ENCODE measurements at regions not wholly inside any gene's neighbourhood (a gene's known extent, or its start where the extent isn't known, plus 50 kb on each side); places are given as distances from the start of the nearest gene placed in this dataset.
"Not testable (repeated sequence)": the region's sequence is repeated elsewhere in the genome, so short reads cannot be mapped to it uniquely, and the experiment has no call there.

DNA sequence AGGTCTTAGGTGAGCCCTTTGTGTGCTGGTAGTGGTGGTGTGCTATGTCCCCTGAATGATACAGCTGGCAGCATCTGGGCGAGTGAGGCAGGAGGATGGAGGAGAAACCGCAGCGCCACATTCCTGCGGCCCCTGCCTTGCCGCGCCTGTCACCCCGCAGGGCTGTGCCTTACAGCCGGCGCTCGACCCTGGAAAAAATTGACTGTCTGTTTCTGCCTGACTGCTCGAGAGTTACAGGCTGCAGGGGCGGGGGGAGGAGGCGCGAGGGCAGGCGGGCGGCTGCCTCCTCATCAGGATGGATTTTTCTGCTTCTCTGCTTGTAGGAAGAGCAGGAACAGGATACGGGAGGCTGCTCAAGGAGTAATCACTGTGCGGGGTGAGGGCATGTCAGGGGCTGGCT is 443.4 kb downstream of the MIAT start:
- DNase-seq (ENCODE audit: insufficient read length, low spot score) (no peak), FAIRE-seq (no peak)
- TF ChIP-seq POLR2A (IDR thresholded peaks at IDR 0.05; ENCODE audit: low read depth, low read length): no peak

DNA sequence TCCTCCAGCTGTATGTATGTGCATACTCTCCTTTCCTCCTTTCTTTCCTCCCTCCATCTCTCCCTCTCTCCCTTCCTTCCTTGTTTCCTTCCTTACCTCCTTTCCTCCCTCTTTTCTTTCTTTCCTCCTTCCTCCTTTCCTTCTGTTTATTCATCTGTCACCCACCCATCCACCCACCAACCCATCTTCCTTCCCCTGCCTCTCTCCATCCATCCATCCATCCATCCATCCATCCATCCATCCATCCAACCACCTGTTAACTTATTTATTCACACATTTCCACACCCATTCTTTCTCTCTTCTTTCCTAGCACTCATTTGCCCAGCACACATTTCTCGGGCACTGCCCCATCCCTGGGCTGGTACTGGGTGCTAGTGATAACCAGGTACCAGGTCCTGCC is 443.9 kb downstream of the MIAT start:
- DNase-seq (ENCODE audit: insufficient read length, low spot score): no peak
- no peak for FAIRE-seq
- TF ChIP-seq POLR2A (IDR thresholded peaks at IDR 0.05; ENCODE audit: low read depth, low read length): no peak

DNA sequence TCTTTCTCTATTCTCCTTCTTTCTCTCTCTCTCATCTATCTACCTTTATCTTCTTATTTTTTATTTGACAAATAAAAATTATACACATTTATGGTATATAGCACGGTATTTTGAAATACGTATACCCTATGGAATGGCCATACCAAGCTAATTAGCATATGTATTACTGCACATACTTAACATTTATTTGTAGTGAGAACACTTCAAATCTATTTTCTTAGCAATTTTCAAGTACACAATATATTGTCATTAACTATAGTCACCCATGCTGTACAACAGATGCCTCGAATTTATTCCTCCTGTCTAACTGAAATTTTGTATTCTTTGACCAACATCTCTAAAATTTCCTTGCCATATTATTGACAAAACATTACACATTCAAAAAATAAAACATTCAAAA is 447.1 kb downstream of the MIAT start:
- TF ChIP-seq POLR2A (IDR thresholded peaks at IDR 0.05; ENCODE audit: low read depth, low read length): no peak
- no peak for FAIRE-seq
- DNase-seq (ENCODE audit: insufficient read length, low spot score): no peak

DNA sequence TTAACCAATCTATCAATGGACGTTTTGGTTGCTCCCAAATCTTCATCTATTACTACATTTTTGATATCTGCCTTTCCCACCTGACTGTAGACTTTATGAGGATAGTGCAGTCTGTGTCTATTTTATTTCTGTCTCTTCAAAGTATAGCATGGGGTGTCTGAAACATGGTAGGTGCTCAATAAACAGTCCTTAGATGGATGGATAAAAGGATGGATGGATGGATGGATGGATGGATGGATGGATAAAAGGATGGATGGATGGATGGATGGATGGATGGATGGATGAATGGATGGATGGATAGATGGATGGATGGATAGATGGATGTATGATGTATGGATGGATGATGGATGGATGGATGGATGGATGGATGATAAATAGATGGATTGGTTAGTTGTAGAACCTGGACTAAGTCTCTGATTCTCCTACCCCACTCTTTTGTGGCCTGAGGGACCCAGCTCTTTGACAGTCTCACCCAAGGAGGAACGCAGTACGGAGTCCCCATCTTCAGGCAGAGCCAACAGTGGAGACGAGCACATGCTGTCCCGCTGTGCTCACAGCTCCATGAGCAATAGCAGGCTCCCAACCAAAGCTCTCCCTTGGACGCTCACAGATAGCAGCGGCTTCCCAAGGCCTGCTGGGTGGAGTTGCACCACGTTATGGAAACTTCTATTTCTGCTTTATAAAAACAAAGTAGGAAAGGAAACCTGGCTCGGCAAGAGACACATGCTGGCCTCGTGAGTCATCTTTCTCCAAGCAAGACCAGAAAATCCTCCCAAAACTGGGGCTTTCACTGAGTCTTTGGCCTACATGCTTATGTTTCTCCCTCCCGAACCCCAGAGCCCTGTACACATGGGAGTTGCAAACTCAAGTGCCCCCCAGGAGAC is 448.0 kb downstream of the MIAT start:
- peak; percentile 23 for DNase-seq (ENCODE audit: insufficient read length, low spot score)
- no peak for FAIRE-seq
- no peak for TF ChIP-seq POLR2A (IDR thresholded peaks at IDR 0.05; ENCODE audit: low read depth, low read length)

- no peak for DNase-seq (ENCODE audit: insufficient read length, low spot score)
- no peak for TF ChIP-seq POLR2A (IDR thresholded peaks at IDR 0.05; ENCODE audit: low read depth, low read length)
- no peak for FAIRE-seq
Measured at GRCh38 chr22:27106985-27107384, 449.6 kb downstream of the MIAT start.

DNA sequence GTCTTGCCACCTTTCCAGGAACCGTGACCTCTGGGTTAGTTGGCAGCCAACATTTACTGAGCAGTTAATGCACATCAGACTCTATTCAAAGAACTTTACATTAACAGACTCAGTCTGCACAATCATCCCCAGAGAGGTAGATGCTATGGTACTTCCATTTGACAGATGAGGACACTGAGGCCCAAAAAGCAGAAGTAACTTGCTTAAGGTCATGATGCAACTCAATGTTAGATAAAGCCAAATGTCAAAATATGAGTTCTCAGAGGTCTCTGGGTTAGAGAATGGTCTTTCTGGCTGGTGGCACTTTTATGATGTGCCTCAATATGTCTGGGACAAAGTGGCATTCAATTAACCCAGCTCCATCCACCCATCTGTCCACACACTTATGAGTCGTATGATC is 450.0 kb downstream of the MIAT start:
- no peak for FAIRE-seq
- DNase-seq (ENCODE audit: insufficient read length, low spot score): no peak
- no peak for TF ChIP-seq POLR2A (IDR thresholded peaks at IDR 0.05; ENCODE audit: low read depth, low read length)

DNA sequence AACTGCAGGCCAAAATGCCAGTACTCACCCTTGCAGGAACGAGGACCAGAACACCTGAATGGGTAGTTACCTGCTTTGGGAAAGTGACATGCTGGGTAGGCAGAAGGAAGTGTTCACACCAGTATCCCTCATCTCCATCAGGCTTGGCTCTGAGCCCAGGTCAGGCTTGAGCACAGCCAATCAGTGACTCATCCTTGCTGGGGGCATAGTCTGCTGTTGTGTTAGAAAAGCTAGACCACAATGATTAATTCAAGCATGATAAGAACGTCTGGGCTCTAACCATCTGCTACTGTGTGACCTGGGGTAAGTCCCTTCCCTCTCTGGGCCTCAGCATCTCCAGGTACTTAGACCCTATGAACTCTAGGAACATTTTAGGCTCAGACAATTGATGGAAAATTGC is 450.4 kb downstream of the MIAT start:
- FAIRE-seq: peak; percentile 93
- TF ChIP-seq POLR2A (IDR thresholded peaks at IDR 0.05; ENCODE audit: low read depth, low read length): no peak
- peak; percentile 44 for DNase-seq (ENCODE audit: insufficient read length, low spot score)

DNA sequence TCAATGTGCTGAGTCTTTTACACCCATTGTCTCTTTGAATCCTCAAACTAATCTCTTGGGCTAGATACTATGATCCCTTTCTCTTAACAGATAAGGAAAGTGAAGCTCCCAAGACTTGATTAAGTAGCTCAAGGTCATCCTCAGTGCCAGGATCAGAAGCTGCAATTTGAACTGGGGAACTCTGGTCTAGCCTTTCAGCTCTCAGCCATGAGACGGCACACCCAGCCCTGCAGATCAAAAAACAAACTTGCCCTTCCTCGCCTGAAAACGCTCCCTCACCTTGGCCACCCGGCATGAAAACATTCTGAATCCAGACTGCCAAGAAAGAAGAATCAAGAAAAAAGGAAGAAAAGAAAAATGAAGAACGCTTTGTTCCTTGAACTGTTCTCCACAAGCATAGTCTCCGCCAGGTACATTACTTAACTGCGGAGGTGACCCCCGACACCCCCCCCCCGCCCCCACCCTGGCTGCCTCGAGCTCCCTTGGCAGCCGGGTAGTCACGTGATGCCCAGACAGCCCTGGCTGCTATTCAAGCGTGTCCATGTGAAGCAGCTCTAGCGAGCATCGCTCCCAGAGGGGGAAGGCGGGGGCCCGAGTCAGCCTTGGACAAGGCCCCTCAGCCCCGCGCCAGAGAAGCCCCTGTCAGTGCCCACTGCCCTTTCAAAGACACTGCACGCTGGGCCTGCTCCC is 451.2 kb downstream of the MIAT start:
- FAIRE-seq (no peak), DNase-seq (ENCODE audit: insufficient read length, low spot score) (no peak)
- TF ChIP-seq POLR2A (IDR thresholded peaks at IDR 0.05; ENCODE audit: low read depth, low read length): no peak

DNA sequence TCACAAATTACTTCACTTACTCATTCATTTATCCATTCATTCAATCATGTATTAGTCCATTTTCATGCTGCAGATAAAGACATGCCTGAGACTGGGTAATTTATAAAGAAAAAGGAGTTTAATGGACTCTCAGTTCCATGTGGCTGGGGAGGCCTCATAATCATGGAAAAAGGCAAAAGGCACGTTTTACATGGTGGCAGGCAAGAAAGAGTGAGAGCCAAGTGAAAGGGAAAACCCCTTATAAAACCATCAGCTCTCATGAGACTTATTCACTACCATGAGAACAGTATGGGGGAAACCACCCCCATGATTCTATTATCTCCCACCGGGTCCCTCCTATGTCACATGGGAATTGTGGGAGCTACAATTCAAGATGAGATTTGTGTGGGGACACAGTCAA is 452.0 kb downstream of the MIAT start:
- DNase-seq (ENCODE audit: insufficient read length, low spot score); FAIRE-seq: not testable (repeated sequence)

GRCh38 chr22:27110665-27111451 is 453.5 kb downstream of the MIAT start:
- DNase-seq (ENCODE audit: insufficient read length, low spot score) (no peak), FAIRE-seq (no peak)
- TF ChIP-seq POLR2A (IDR thresholded peaks at IDR 0.05; ENCODE audit: low read depth, low read length): no peak

GRCh38 chr22:27111796-27112672 is 454.6 kb downstream of the MIAT start:
- FAIRE-seq (no peak), DNase-seq (ENCODE audit: insufficient read length, low spot score) (no peak)
- TF ChIP-seq POLR2A (IDR thresholded peaks at IDR 0.05; ENCODE audit: low read depth, low read length): no peak

DNA sequence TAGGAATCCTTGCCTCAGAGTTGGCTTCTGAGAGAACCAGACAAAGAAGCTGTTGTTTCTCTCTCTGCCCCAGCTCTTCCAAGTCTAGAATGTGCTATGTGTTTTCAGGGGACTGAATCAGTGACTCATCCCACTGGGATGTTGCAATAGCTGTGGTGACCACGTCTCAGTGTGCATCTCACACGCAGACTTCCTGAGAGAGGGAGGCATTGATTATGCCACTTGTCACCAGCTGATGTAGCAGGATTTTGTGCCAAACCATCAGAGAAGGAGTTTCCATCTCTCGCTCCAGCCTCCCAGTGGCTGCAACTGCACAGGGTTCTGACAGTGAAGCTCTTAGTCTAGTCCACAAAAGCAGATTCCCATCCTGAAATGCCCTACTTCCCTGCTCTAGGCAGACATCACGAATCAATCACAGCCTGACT is 455.8 kb downstream of the MIAT start:
- TF ChIP-seq POLR2A (IDR thresholded peaks at IDR 0.05; ENCODE audit: low read depth, low read length): no peak
- DNase-seq (ENCODE audit: insufficient read length, low spot score) (peak; percentile 42), FAIRE-seq (peak; percentile 93)

DNA sequence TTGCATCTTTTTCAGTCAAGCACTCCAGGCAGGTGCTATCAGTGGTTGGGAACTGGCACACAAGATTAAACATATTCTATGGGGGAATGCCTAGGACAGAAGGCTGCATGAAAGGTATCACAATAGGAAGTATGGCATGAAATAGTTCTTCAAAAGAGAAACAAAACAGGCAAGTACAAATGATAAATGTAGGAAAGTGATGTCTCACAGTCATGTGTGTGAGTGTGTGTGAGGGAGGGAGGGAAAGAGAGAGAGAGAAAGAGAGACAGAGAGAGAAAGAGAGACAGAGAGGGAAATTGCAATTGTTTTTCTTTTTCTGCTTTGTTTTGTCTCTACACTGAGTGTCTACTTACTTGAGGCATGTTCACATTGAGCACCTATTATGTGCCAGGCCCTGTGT is 456.3 kb downstream of the MIAT start:
- TF ChIP-seq POLR2A (IDR thresholded peaks at IDR 0.05; ENCODE audit: low read depth, low read length): no peak
- FAIRE-seq (no peak), DNase-seq (ENCODE audit: insufficient read length, low spot score) (no peak)
